ENCODE measurements at regions not wholly inside any gene's neighbourhood (a gene's known extent, or its start where the extent isn't known, plus 50 kb on each side); places are given as distances from the start of the nearest gene placed in this dataset.

DNA sequence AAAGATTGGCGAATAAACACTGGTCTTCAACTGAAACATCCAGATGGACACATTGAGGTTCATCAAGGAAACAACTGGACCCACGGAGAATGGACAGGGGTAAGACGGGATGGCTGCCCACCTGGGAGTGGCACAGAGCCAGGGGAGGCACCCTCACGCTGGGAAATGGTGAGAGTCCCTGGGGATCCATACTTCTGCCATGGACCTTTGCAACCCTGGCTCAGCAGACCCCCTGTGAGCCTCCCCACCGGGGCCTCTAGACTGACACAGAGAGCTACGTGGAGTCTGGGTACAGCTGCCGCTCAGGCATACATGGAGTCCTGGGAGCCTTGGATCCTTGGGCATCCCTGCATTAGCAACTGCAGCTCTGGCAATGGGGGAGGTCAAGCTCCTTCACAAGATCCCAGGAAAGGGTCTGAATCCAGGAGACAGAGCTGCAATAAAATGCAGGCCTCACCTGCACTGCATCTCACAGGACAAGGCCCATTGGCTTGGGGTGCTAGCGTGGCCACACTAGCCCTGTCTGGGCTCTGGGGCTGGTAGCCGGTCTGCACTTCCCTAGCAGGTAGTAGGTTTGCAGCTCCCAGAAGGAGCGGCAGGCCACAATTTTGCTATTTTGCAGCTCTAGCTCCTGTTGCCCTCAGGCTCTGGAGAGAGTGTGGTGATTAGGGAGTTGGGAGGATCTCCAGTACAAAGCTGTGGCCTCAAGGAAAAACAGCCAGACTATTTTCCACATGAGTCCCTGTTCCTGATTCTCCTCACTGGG lies 496.4 kb upstream of the LRRC4C start:
- FAIRE-seq (no peak), DNase-seq (ENCODE audit: insufficient read length, low spot score) (no peak)

DNA sequence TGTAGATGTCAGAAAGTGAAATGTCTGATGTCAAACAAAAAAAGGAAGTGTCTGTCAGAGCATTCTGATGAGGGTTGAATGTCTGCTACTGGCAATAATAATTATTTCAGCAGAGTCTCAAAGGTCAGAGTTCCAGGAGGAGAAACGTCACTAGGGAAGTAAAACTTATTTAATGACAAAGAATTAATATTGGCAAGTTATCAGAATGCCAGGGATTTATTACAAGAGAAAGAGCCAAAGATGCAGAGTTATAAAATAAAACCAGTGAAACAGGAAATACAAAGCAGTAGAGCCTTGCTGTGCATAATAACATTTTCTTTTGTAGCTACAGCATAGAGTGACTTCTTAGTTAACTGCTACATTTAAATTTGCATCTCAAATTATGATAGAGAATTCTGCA lies 504.0 kb upstream of the LRRC4C start:
- no peak for DNase-seq (ENCODE audit: insufficient read length, low spot score)
- no peak for FAIRE-seq

DNA sequence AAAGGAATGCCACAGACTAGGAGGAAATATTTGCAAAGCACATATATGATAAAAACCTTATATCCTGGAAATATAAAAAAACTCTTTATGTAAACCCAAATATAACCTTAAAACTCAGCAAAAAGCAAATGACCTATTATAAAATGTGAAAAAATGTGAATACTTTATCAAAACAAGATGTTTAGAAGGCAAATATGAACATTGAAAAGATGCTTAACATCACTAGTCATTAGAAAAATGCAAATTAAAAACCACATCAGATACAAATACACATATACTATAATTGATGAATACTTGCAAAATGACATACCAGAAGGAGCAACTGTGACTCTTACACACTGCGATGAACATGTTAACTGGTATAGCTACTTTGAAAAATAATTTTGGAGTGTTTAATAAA lies 511.2 kb upstream of the LRRC4C start:
- FAIRE-seq (no peak), DNase-seq (ENCODE audit: insufficient read length, low spot score) (no peak)

DNA sequence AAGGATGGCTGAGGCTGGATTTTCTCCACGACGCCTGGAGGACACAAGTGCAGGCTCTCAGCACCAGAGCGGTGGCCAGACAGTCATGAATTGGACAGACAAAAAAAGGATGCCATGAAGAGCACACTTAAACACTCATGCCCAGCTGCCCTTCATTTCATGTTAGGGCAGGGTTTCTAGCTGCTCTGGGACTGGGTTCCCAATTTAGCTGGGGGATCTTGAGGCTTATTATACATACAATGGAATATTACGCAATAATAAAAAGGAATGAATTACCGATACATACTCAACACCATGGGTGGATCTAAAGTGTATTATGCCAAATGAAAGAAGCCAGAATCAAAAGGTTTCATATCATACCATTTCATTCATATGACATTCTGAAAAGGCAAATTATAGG lies 512.1 kb upstream of the LRRC4C start:
- DNase-seq (ENCODE audit: insufficient read length, low spot score) (no peak), FAIRE-seq (no peak)

DNA sequence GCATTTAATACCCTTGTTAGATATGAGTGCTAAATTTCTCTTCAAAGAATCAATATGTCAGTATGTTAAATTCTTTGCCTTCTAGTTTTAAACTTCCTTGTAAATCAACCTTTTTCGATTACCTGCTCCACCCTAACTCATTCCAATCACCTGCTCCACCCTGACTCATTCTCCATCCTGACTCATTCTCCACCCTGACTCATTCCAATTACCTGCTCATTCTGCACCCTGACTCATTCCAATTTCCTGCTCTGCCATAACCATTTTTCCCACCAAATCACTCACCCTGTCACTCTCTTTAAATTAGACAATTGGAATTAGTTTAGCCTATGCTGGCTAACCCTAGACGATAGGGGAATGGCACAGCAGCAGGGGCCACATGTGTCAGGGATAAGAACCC lies 519.5 kb upstream of the LRRC4C start:
- DNase-seq (ENCODE audit: insufficient read length, low spot score) = no peak
- FAIRE-seq = no peak

DNA sequence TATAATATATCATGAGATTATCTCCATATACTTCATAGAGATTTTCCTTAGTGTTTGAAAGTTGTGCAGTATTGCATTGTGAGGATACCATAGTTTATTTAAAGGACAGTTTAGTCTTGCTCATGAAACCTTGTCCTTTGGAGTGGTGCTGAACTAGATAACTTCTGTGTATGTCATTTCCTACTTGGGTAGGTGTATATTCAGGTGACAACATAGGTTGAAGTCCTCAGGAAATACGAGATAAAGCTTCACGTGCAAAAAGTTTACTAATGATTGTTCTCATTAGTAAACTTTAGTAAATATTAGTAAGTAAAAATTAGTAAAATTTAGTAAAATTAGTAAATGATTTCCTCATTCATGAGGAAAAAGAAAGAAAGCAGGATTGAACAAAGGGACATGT lies 521.3 kb upstream of the LRRC4C start:
- FAIRE-seq (no peak), DNase-seq (ENCODE audit: insufficient read length, low spot score) (no peak)

DNA sequence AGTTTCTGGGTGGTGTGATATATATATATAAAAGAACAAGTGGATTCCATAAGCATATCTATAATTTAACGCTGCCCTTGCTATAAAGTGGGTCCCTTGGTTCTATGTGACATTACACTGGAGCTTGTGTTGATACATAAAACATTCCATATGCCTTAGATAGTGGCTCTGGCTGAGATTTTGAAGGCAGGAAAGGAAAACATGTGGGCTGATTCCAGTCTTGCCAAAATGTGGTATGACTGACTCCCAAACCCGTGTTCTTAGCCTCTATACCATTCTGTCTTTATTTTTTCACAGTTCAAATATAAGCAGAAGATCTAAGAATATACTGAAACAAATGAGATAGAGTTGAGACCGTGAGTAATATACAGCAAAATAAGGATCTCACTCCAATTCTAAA lies 522.8 kb upstream of the LRRC4C start:
- DNase-seq (ENCODE audit: insufficient read length, low spot score) (no peak), FAIRE-seq (no peak)

DNA sequence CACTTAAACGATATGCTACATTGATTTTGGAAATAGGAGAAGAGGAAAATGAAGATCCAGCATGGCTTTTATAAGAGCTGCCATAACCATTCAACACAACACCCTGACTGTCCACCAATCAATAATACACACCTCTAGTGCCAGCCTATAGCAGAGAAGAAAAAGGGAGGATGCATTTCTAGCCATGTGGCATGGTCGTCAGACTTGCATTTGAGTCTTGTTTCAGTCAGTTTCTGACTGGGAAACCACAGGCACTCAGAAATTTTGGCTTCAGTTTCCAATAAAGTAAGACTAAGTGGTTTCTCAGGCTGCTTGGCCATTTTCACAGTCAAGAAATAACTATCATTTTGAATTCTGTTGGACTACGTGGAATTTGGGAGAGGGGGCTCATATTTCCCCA lies 523.5 kb upstream of the LRRC4C start:
- no peak for FAIRE-seq
- no peak for DNase-seq (ENCODE audit: insufficient read length, low spot score)

DNA sequence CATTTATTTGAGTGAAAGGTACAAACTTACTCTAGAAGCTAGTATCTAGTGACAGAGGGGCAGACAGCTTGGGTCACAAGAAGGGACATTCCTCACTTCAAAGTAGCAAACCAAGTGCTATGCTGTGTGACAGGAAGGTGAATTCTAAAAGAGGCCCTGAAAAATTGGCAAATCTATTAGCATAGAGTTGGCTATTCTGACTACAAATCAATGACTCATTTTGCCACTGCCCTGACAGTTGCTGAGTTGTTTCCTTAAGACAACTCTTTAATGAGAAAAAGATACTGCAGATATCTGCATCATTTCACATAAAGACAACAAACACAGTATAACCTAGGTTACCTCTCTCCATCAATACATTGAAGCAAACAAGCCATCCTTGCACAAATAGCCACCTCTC lies 524.0 kb upstream of the LRRC4C start:
- no peak for FAIRE-seq
- DNase-seq (ENCODE audit: insufficient read length, low spot score) = no peak

DNA sequence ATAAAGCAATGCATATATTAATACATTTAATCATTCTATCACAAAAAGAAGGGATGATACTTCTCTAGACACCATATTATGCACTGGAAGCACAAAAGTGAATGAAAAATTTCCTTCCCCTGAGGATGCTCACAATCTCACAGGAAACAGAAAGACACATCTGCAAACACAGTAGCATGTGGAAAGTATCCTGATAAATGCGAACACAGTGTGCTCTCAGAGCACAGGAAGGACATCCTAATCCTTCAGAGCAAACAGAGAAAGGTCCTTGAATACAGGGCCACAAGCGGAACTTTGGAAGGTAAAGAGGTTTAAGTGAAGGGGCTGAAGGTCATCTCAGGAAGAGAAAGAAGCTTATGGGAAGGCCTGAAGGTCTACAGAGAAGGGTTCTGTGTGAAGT lies 524.6 kb upstream of the LRRC4C start:
- FAIRE-seq = no peak
- DNase-seq (ENCODE audit: insufficient read length, low spot score) = no peak

DNA sequence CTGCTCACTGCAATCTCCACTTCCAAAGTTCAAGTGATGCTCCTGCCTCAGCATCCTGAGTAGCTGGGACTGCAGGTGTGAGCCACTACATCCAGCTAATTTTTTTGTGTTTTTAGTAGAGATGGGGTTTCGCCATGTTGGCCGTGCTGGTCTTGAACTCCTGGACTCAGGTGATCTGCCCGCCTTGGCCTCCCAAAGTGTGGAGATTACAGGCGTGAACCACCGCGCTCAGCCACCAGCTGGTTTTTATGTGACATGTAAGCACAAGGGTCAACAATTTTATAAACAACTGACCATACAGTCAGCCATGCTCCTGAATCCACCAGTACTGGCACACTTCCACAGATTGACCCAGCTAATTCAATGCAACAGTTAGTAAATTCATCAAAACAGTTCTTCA lies 526.3 kb upstream of the LRRC4C start:
- FAIRE-seq (no peak), DNase-seq (ENCODE audit: insufficient read length, low spot score) (no peak)

DNA sequence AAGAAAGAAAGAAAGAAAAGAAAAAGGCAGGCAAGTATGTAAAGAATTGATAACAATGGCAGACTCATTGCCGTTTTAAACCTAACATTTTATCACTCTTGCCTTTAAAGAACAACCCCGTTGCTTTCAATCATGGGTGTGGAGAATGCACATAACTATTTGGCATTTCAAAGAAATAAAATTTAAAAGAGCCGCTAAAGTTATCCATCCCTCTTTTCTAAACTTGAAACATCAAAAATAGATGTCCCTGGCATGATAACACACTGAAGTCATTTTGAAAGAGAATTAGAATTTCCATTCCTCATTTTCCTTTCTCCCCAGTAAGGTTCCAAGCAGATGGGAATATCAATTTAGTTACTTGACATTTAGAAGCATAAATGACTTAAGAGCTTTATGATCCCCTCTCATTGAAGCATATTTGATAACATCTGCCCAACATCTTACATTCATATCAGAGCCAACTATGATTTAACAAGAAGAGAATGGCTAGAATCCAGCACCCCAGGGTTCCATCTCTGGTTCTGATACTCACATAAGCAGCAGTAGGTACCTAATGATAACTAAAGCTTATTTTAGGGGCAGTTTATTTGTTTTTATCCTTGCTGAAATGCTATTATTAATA lies 529.6 kb upstream of the LRRC4C start:
- DNase-seq (ENCODE audit: insufficient read length, low spot score) = no peak
- no peak for FAIRE-seq

DNA sequence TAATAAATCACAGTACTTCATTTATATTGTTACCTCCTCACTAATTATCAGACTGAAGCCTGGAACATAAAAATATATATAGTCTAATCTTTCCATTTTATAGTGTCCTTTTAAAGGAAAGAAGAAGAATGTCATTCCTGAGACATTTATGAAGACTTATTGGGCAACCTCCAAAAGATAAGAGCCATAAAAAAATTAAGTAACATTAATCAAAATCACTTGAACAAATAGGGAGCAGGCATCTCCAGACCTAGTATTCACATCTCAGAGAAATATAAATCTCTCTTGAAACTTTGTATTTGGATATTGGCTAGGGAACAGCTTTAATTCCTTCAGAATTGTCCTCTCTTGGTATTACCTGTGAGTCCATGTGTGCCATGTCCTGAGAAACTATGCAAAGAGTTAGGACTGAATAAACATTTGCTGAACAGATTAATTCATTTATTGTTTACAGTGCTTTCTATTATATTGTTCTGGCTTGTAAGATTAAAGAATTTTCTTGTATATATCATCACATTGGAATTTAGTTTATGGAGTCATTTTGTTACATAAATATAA lies 530.5 kb upstream of the LRRC4C start:
- DNase-seq (ENCODE audit: insufficient read length, low spot score) (no peak), FAIRE-seq (no peak)

DNA sequence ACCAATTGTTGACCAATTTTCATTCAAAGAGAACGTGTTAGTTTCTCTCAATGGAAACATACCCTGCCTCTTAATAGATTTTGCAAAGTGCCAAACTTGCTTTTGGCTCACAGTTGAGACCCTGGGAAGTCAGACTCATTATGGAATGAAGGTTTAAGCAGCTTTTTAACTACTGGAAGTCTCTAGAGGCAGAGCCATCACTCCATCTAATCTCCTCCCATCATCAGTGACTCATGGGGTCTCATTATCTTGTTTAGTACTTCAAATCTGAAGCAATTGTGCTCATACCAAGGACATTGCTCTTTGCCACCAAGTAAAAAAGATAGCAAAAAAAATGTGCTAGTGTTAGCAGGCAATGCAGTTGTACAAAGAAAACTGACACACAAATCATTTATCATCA lies 537.1 kb upstream of the LRRC4C start:
- no peak for FAIRE-seq
- DNase-seq (ENCODE audit: insufficient read length, low spot score) = no peak

DNA sequence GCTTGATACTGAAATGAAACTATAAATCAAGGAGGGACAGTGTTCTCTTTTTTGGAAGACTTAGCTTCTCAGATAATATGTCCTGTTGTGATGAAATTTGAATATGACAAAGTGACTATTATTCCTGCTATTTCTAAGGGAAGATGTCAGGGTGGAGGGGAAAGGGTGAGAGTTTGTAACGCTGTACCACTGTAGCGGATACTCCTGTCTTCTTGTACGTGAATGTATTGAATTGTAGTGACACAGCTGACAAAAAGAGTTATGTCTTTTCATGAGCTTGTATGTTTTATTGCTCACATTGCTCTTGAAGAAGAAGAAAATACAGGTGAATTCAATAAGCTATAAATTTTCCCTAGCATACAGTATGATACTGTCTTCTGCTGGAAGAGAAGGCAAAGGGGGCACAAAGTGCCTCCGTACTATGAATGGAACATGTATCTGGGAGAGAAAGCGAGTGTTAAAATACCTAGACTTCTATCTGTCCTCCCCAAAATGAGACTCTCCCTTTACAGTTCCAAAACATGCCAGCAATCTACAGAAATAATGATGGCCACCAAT lies 538.5 kb upstream of the LRRC4C start:
- no peak for DNase-seq (ENCODE audit: insufficient read length, low spot score)
- FAIRE-seq = no peak

DNA sequence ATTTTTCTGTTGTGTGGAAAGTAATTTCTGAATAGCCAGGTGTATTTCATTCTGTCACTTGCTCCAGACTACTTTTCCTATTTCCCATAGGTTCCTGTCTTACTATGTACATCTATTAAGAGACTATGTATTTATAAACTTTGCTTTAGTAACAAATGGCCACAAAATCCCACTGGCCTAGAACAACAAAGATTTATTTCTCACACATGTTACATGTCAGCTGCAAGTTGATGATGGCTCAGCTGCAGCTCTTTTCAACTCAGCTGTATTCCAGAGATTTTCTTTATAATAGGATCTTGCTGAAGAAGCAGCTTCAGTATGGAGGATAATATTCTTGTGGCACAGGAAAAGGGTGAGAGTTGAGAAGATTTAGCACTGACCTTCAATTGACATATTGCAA lies 539.6 kb upstream of the LRRC4C start:
- DNase-seq (ENCODE audit: insufficient read length, low spot score) (no peak), FAIRE-seq (no peak)

DNA sequence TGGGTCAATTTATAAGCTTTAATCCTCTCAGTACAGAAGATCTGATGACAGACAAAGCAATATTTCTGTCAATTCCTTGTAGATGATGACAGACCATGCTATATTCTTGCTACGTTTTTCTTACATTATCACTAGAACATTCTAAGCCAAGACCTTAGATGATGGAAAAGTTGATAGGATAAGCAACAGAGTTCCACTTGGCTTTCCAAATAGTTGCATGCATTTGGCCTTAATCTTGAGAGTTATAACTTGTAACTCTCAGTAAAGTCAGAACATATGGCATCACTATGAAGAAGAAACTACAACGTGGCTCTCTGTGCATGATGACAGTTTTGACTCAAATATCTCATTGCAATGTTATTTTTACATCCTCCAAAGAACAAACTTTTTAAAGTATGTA lies 544.3 kb upstream of the LRRC4C start:
- FAIRE-seq = no peak
- no peak for DNase-seq (ENCODE audit: insufficient read length, low spot score)

DNA sequence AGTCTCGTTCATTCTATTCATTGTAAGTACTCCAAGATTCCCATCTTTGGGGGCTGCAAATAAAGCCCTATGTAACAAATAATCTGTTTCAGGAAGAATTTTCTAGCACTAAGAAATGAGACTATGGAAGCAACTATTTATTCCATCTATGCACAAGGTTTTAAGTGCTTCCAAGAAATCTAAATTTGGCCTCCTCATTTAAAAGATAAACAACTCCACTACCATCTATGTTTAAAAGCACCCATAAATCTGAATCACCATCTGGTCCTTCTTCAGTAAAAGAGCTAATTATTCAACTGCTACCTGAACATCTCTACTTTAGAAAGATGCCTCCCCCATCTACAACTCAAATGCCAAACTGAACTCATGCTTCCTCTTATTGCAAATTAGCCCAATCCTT lies 547.3 kb upstream of the LRRC4C start:
- FAIRE-seq (no peak), DNase-seq (ENCODE audit: insufficient read length, low spot score) (no peak)

DNA sequence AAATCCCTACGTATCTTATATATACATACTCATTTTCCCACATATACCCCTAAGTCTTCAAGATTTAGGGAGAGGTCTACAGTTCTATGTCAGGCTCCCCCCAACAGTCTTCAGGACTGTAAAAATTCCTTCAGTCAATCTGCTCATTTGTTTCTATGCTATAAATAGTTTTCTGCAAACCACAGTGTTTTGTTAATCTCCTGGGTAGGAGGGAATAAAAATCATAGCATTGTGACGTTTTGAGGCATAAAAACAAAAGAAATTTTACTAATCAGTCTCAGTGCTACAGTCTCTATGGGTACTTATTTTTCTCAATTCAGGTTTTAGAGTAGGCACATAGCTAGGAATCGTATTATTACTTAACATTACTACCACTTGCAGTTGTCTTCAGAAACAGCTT lies 552.8 kb upstream of the LRRC4C start:
- no peak for FAIRE-seq
- no peak for DNase-seq (ENCODE audit: insufficient read length, low spot score)

DNA sequence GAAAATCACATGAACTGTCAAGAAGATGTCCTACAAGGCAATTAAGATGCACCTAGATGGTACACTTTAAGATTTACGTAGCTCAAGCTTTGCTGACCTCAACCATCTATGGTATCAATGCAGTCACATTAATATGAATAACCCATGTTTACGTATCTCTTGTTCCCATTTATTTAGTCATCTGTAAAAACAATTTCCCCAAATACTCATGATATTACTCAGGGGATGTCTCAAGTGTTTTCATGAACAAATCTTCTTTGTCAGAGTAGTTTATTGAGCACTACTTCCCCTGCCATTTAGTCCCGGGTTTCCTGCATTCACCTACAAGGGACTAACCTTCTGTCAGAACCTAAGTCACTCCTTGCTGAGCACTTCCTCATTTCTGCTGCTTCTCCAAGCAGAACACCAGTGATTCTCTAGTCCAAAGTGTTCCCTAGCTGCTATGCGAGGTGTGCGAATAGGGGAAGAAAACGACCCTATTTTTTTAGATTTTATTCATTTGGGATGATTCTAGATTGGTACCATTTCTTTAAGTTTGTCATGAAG lies 554.3 kb upstream of the LRRC4C start:
- no peak for FAIRE-seq
- DNase-seq (ENCODE audit: insufficient read length, low spot score) = no peak

DNA sequence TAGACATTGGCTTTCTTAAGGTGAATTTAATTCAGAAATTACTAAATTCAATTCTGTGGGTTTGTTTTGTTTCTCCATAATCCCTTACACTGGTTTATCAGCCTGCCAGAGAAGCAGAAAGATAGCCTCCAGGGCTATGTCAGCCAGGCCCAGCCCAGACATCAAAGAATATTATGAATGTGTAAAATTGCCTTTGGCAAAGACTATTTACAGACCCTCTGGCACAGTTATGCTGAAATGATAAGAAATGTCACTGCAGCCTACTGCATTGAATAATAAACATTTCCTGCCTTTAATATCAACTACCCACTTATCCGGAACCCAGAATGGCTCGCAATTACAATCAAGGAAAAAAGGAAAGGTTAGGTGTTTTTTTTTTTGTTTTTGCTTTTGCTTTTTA lies 562.5 kb upstream of the LRRC4C start:
- DNase-seq (ENCODE audit: insufficient read length, low spot score) (no peak), FAIRE-seq (no peak)

DNA sequence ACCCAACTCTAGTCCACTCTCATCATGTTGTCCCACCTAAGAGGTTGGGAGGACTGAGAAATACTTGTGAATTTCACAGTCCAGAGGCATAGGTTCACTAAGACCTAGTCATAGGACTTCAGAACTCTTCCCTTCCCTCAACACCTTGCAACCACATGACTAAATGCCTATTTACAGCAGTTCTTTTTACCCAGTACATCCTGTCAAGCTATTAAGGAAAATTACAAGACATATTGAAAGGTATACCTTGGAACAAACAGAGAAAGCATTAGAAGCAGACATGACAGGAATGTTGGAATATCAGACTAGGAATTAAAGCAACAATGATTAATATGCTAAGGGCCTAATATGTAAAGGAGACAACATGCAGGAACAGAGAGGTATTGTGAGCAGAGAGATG lies 563.8 kb upstream of the LRRC4C start:
- FAIRE-seq = no peak
- no peak for DNase-seq (ENCODE audit: insufficient read length, low spot score)
